ENCODE measurements at regions not wholly inside any gene's neighbourhood (a gene's known extent, or its start where the extent isn't known, plus 50 kb on each side); places are given as distances from the start of the nearest gene placed in this dataset.

DNA sequence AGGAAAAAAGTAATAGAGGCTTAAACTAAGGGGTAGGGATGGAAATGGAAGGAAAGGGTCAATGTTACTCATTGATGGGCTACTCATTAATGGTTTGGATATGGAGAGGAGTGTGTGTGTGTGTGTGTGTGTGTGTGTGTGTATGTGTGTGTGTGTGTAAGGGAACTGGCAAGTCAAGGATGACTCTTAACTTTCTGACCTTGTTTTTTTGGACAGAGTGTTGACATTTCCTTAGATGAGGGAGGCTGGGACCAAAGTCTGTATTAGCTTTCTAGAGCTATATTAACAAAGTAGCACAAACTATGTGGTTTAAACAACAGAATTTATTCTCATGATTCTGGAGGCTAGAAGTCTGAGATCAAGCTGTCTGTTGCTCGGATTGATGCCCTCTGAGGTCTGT lies 202.7 kb downstream of the GBA3 start:
- TF ChIP-seq, protein P1, sequence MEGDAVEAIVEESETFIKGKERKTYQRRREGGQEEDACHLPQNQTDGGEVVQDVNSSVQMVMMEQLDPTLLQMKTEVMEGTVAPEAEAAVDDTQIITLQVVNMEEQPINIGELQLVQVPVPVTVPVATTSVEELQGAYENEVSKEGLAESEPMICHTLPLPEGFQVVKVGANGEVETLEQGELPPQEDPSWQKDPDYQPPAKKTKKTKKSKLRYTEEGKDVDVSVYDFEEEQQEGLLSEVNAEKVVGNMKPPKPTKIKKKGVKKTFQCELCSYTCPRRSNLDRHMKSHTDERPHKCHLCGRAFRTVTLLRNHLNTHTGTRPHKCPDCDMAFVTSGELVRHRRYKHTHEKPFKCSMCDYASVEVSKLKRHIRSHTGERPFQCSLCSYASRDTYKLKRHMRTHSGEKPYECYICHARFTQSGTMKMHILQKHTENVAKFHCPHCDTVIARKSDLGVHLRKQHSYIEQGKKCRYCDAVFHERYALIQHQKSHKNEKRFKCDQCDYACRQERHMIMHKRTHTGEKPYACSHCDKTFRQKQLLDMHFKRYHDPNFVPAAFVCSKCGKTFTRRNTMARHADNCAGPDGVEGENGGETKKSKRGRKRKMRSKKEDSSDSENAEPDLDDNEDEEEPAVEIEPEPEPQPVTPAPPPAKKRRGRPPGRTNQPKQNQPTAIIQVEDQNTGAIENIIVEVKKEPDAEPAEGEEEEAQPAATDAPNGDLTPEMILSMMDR (IDR thresholded peaks at IDR 0.05) = no peak
- no peak for TF ChIP-seq POLR2A (IDR thresholded peaks at IDR 0.05)

Data from uterus (tissue), 2 donors.